CD4-positive, alpha-beta T cell treated with Interferon gamma for 1 hour (primary cell): ENCODE measurements at regions not wholly inside any gene's neighbourhood (a gene's known extent, or its start where the extent isn't known, plus 50 kb on each side); places are given as distances from the start of the nearest gene placed in this dataset.

Experiments
- DNase-seq: peaks from one replicate; pipeline ENCODE4 v3.0.0-alpha.2; 2020

- DNase-seq: no peak
These were observed 575.8 kb upstream of the ZNF462 start for GRCh38 chr9:106287091-106287631.

GRCh38 chr9:106287731-106288130, 575.2 kb upstream of the ZNF462 start:
- no peak for DNase-seq

- DNase-seq: no peak
These were observed 574.3 kb upstream of the ZNF462 start for GRCh38 chr9:106288689-106289088.

GRCh38 chr9:106291786-106292185, 571.2 kb upstream of the ZNF462 start:
- no peak for DNase-seq

- no peak for DNase-seq
These were observed 566.5 kb upstream of the ZNF462 start for GRCh38 chr9:106296426-106296825.

GRCh38 chr9:106298997-106299396, 564.0 kb upstream of the ZNF462 start:
- no peak for DNase-seq

- DNase-seq: no peak
These were observed 558.5 kb upstream of the ZNF462 start for GRCh38 chr9:106304401-106304920.

- DNase-seq: no peak
These were observed 557.4 kb upstream of the ZNF462 start for GRCh38 chr9:106305428-106306133.

GRCh38 chr9:106307670-106308069, 555.3 kb upstream of the ZNF462 start:
- no peak for DNase-seq

GRCh38 chr9:106309925-106310324, 553.0 kb upstream of the ZNF462 start:
- DNase-seq: no peak

- no peak for DNase-seq
These were observed 552.2 kb upstream of the ZNF462 start for GRCh38 chr9:106310782-106311181.

- DNase-seq: no peak
These were observed 550.1 kb upstream of the ZNF462 start for GRCh38 chr9:106312906-106313305.

GRCh38 chr9:106314476-106314875, 548.5 kb upstream of the ZNF462 start:
- no peak for DNase-seq

GRCh38 chr9:106321394-106322180, 541.4 kb upstream of the ZNF462 start:
- DNase-seq: no peak

GRCh38 chr9:106322706-106323245, 540.2 kb upstream of the ZNF462 start:
- no peak for DNase-seq

GRCh38 chr9:106324053-106324585, 538.8 kb upstream of the ZNF462 start:
- DNase-seq: no peak

GRCh38 chr9:106324591-106325280, 538.2 kb upstream of the ZNF462 start:
- DNase-seq: no peak

- no peak for DNase-seq
These were observed 536.5 kb upstream of the ZNF462 start for GRCh38 chr9:106326493-106326892.

- DNase-seq: no peak
These were observed 529.5 kb upstream of the ZNF462 start for GRCh38 chr9:106333481-106333880.

GRCh38 chr9:106334081-106334480, 528.9 kb upstream of the ZNF462 start:
- DNase-seq: no peak

GRCh38 chr9:106339882-106340281, 523.1 kb upstream of the ZNF462 start:
- no peak for DNase-seq

- DNase-seq: no peak
These were observed 512.2 kb upstream of the ZNF462 start for GRCh38 chr9:106350777-106351176.

- no peak for DNase-seq
These were observed 506.0 kb upstream of the ZNF462 start for GRCh38 chr9:106356924-106357323.
